Right renal pelvis (tissue), 4 donors: ENCODE measurements at regions not wholly inside any gene's neighbourhood (a gene's known extent, or its start where the extent isn't known, plus 50 kb on each side); places are given as distances from the start of the nearest gene placed in this dataset.
A peak's percentile ranks its signal among the peaks of the same experiment; 100 is the strongest.
"Not testable (repeated sequence)": the region's sequence is repeated elsewhere in the genome, so short reads cannot be mapped to it uniquely, and the experiment has no call there.

Experiments
- DNase-seq, 4 donors: peaks; one replicate each; pipeline ENCODE4 v3.0.0-alpha.2; 2013; ENCODE audit warnings: low read depth in 4 of 4, low spot score in 3 of 4, missing footprints in 1 of 4

GRCh38 chr13:26482451-26483197 lies 74.9 kb upstream of the WASF3 start:
- DNase-seq: peak in 3 of 4 donors; percentile 53 to 64 (median 63)

- DNase-seq: no peak
Observed at GRCh38 chr13:26483546-26483945, 73.9 kb upstream of the WASF3 start.

GRCh38 chr13:26484196-26484595 lies 73.3 kb upstream of the WASF3 start:
- DNase-seq: no peak

- DNase-seq: no peak
Observed at GRCh38 chr13:26485288-26485687, 72.2 kb upstream of the WASF3 start.

- DNase-seq: no peak
Observed at GRCh38 chr13:26485786-26486185, 71.7 kb upstream of the WASF3 start.

GRCh38 chr13:26486550-26486949 lies 70.9 kb upstream of the WASF3 start:
- no peak for DNase-seq

- no peak for DNase-seq
Observed at GRCh38 chr13:26487781-26488180, 69.7 kb upstream of the WASF3 start.

- no peak for DNase-seq
Observed at GRCh38 chr13:26488236-26489003, 69.1 kb upstream of the WASF3 start.

GRCh38 chr13:26492301-26492700 lies 65.2 kb upstream of the WASF3 start:
- not testable (repeated sequence) for DNase-seq

GRCh38 chr13:26494571-26495195 lies 62.8 kb upstream of the WASF3 start:
- no peak for DNase-seq

GRCh38 chr13:26495750-26496149 lies 61.7 kb upstream of the WASF3 start:
- DNase-seq: no peak

- no peak for DNase-seq
Observed at GRCh38 chr13:26497968-26498511, 59.4 kb upstream of the WASF3 start.

- no peak for DNase-seq
Observed at GRCh38 chr13:26498656-26499601, 58.6 kb upstream of the WASF3 start.

- DNase-seq: no peak
Observed at GRCh38 chr13:26500618-26501320, 56.7 kb upstream of the WASF3 start.

- no peak for DNase-seq
Observed at GRCh38 chr13:26501641-26502040, 55.8 kb upstream of the WASF3 start.

- no peak for DNase-seq
Observed at GRCh38 chr13:26502826-26503225, 54.7 kb upstream of the WASF3 start.

GRCh38 chr13:26503826-26504594 lies 53.5 kb upstream of the WASF3 start:
- DNase-seq: no peak
